HepG2 (cell line): ENCODE measurements at regions not wholly inside any gene's neighbourhood (a gene's known extent, or its start where the extent isn't known, plus 50 kb on each side); places are given as distances from the start of the nearest gene placed in this dataset.

Source experiments
- ATAC-seq: fragments of 200-7000 bp; cut with Tn5 transposase; 3 replicates; pipeline ENCODE4 v1.9.1; 2020; ENCODE audit warnings: mild to moderate bottlenecking, moderate library complexity
- BruUV-seq: library from RNA; stranded (reverse); fragments of 400-500 nt; replicated peaks from 2 replicates; lab custom pipeline; 2021; lab: Mats Ljungman, UMichigan
- CTCF ChIA-PET: fragments of 300-600 bp; formaldehyde crosslinking; extraction: SDS; loops from one replicate; lab custom pipeline; 2021; ENCODE audit warnings: low total read pairs, inconsistent platforms, low intra/inter-chr PET ratio; lab: Yijun Ruan, JAX
- POLR2A ChIA-PET: fragments of 350-600 bp; sonication (Branson Sonifier 250); formaldehyde crosslinking; loops from one replicate; lab custom pipeline; 2020; ENCODE audit warnings: antibody characterized with exemption, inconsistent platforms; lab: Yijun Ruan, JAX
- DNase-seq: peaks from one replicate; pipeline ENCODE4 v3.0.0-alpha.2; 2015; ENCODE audit warnings: low spot score
- FAIRE-seq: peaks from 3 replicates; lab custom pipeline; 2011; peaks lifted over from hg19 to GRCh38; lab: Jason Lieb, UNC
- H2AFZ ChIP-seq: one replicate; pipeline ENCODE4 v1.6.1; 2011; ENCODE audit warnings: low read length, inconsistent platforms
- H3K27ac ChIP-seq: fragments of 300-600 bp; 3 replicates; pipeline ENCODE4 v1.8.0; 2011; ENCODE audit warnings: mixed run types, mild to moderate bottlenecking, mixed read lengths, low read length, inconsistent platforms; ENCODE audit not compliant: insufficient read depth; ENCODE audit errors: extremely low read length
- H3K27me3 ChIP-seq, 2 experiments: fragments of 200-600 bp in 1 of 2; 2 replicates in 1 of 2; 3 replicates in 1 of 2; pipeline versions ENCODE4 v1.6.0 to v1.8.0; 2011; ENCODE audit warnings: low read length in 2 of 2, mild to moderate bottlenecking in 2 of 2, moderate library complexity in 2 of 2, inconsistent platforms in 1 of 2; ENCODE audit not compliant: insufficient read depth in 2 of 2, control insufficient read depth in 1 of 2
- H3K36me3 ChIP-seq, 2 experiments: fragments of 200-600 bp in 1 of 2; replicated peaks in 1 of 2; 2 replicates in 1 of 2; 3 replicates in 1 of 2; pipeline versions ENCODE4 v1.5.1 to v1.8.0; 2011; ENCODE audit warnings: low read length in 2 of 2, inconsistent platforms in 1 of 2; ENCODE audit not compliant: insufficient read depth in 2 of 2, control insufficient read depth in 1 of 2
- H3K4me1 ChIP-seq: 2 replicates; pipeline ENCODE4 v1.5.1; 2012; ENCODE audit warnings: low read length, inconsistent platforms; ENCODE audit not compliant: insufficient read depth
- H3K4me2 ChIP-seq: 2 replicates; pipeline ENCODE4 v1.6.0; 2011; ENCODE audit warnings: low read depth, low read length, inconsistent platforms
- H3K4me3 ChIP-seq, 3 experiments: fragments of 200-600 bp in 1 of 3; sonication (generic), shearing (Covaris generic) in 1 of 3; replicated peaks in 1 of 3; 2 replicates each; pipeline ENCODE4 v1.5.1; 2011 to 2016; ENCODE audit warnings: low read length in 3 of 3, inconsistent platforms in 2 of 3, low read depth in 2 of 3, mild to moderate bottlenecking in 2 of 3, control low read depth in 1 of 3, mixed read lengths in 1 of 3; ENCODE audit not compliant: insufficient read depth in 1 of 3
- H3K79me2 ChIP-seq: one replicate; pipeline ENCODE4 v1.6.1; 2011; ENCODE audit warnings: low read length, inconsistent platforms; ENCODE audit not compliant: insufficient read depth
- H3K9ac ChIP-seq: 2 replicates; pipeline ENCODE4 v1.6.0; 2011; ENCODE audit warnings: mild to moderate bottlenecking, low read depth, low read length, inconsistent platforms; ENCODE audit not compliant: insufficient read depth
- H3K9me3 ChIP-seq: 2 replicates; pipeline ENCODE4 v1.5.1; 2012; ENCODE audit warnings: mild to moderate bottlenecking, low read length
- H4K20me1 ChIP-seq: 2 replicates; pipeline ENCODE4 v1.6.0; 2011; ENCODE audit warnings: inconsistent platforms, mild to moderate bottlenecking, low read length, moderate library complexity; ENCODE audit not compliant: insufficient read depth
- CEBPB ChIP-seq: IDR thresholded peaks from 2 replicates; pipeline ENCODE4 v1.6.1; 2011; ENCODE audit warnings: low read depth, low read length, improper control_type of control experiment, borderline replicate concordance
- GPN1 ChIP-seq: sonication (generic); formaldehyde crosslinking; IDR thresholded peaks from 2 replicates; pipeline ENCODE4 v1.5.1; 2020; ENCODE audit warnings: missing genetic modification reagents, borderline replicate concordance
- KLF15 ChIP-seq: sonication (generic); formaldehyde crosslinking; IDR thresholded peaks from 2 replicates; pipeline ENCODE4 v1.8.1; 2023; ENCODE audit warnings: borderline replicate concordance, mild to moderate bottlenecking, inconsistent platforms, missing genetic modification reagents, mixed read lengths
- POLR2AphosphoS2 ChIP-seq: IDR thresholded peaks from 2 replicates; pipeline ENCODE4 v1.6.1; 2011; ENCODE audit warnings: low read depth, low read length, improper control_type of control experiment
- PREB ChIP-seq: sonication (generic); formaldehyde crosslinking; IDR thresholded peaks from 2 replicates; pipeline ENCODE4 v1.4.0; 2020; ENCODE audit warnings: missing genetic modification reagents
- SIX1 ChIP-seq: sonication (generic); formaldehyde crosslinking; IDR thresholded peaks from 2 replicates; pipeline ENCODE4 v1.4.0; 2020; ENCODE audit warnings: missing genetic modification reagents, borderline replicate concordance
- TAF1 ChIP-seq: sonication (generic); formaldehyde crosslinking; IDR thresholded peaks from 2 replicates; pipeline ENCODE4 v1.4.0; 2020; ENCODE audit warnings: missing genetic modification reagents
- ZNF30 ChIP-seq: sonication (generic); formaldehyde crosslinking; IDR thresholded peaks from 2 replicates; pipeline ENCODE4 v1.5.0; 2020; ENCODE audit warnings: mild to moderate bottlenecking, missing genetic modification reagents
- ZNF317 ChIP-seq: sonication (generic); formaldehyde crosslinking; IDR thresholded peaks from 2 replicates; pipeline ENCODE4 v1.5.0; 2020; ENCODE audit warnings: mild to moderate bottlenecking, missing genetic modification reagents
- ZNF335 ChIP-seq: sonication (generic); formaldehyde crosslinking; IDR thresholded peaks from 2 replicates; pipeline ENCODE4 v1.4.0; 2020; ENCODE audit warnings: missing genetic modification reagents
- ZNF547 ChIP-seq: sonication (generic); formaldehyde crosslinking; IDR thresholded peaks from 2 replicates; pipeline ENCODE4 v1.5.1; 2020; ENCODE audit warnings: mild to moderate bottlenecking, missing genetic modification reagents
- ZNF550 ChIP-seq: sonication (generic); formaldehyde crosslinking; IDR thresholded peaks from 2 replicates; pipeline ENCODE4 v1.4.0; 2020; ENCODE audit warnings: mild to moderate bottlenecking, missing genetic modification reagents, borderline replicate concordance
- ZNF558 ChIP-seq: sonication (generic); formaldehyde crosslinking; IDR thresholded peaks from 2 replicates; pipeline ENCODE4 v1.9.0; 2022; ENCODE audit warnings: mild to moderate bottlenecking, missing genetic modification reagents, borderline replicate concordance
- ZNF563 ChIP-seq: sonication (generic); formaldehyde crosslinking; IDR thresholded peaks from 2 replicates; pipeline ENCODE4 v1.8.0; 2022; ENCODE audit warnings: mild to moderate bottlenecking, moderate library complexity, missing genetic modification reagents
- ZNF781 ChIP-seq: sonication (generic); formaldehyde crosslinking; IDR thresholded peaks from 2 replicates; pipeline ENCODE4 v1.5.1; 2020; ENCODE audit warnings: borderline replicate concordance, mild to moderate bottlenecking, missing genetic modification reagents; ENCODE audit errors: not compliant biosample characterization
- ZNF878 ChIP-seq: sonication (generic); formaldehyde crosslinking; IDR thresholded peaks from 2 replicates; pipeline ENCODE4 v1.8.1; 2023; ENCODE audit warnings: mild to moderate bottlenecking, missing genetic modification reagents, moderate library complexity
- ZSCAN29 ChIP-seq: sonication (generic); formaldehyde crosslinking; conservative IDR thresholded peaks from 2 replicates; pipeline ENCODE4 v1.4.0; 2020; ENCODE audit warnings: mild to moderate bottlenecking, missing genetic modification reagents
- WGBS: methylation state at CpG from one replicate; pipeline ENCODE4 v1.1.6; 2017; ENCODE audit warnings: low lambda C conversion rate; 5-methylcytosine and 5-hydroxymethylcytosine counted together
- in situ Hi-C: cut with HindIII; loops from 2 replicates; pipeline ENCODE4 v1.10.0; 2017; ENCODE audit warnings: low pct_unique_long_range_greater_than_20kb; ENCODE audit not compliant: extremely low pct_ligation_motif_present
- intact Hi-C: fragments of 100-400 bp; cut with micrococcal nuclease; formaldehyde crosslinking; loops from one replicate; pipeline ENCODE4 v1.10.0; 2022; ENCODE audit not compliant: unreplicated experiment

DNA sequence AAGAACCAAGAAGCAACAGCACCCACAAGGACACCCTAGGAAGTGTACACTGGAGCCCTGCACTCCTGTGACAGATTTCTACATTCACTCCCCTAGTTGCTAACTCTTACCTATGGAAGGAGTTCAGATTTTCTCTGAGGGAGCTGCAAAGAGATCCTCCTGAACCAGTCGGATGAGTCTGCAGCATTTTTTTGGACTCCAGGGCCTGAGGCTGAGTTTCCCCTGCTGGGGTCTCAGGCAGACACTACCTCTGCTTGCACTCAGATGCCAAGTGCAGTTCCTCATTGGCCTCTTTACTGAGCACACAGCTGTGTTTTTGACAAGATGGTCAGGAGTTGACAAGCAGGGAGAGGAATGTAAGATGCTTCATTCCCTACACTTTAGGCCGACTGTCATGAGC lies 153.2 kb upstream of the RBM19 start:
- FAIRE-seq (no peak), DNase-seq (no peak), ATAC-seq (no peak)
- Histone ChIP-seq H3K4me1 (0 out of 2 replicates have a peak, but pooled peaks cover 5% of the 10 kb centered on the region), H3K4me2 (no peak overlapping the region), H4K20me1 (no peaks in the 10 kb centered on the region), H3K4me3 (no peak overlapping the region), H3K36me3 (no peaks in the 10 kb centered on the region), H3K9ac (no peak overlapping the region), H2AFZ (no peak overlapping the region), H3K9me3 (peaks cover 10% of the 10 kb centered on the region; the same call in 1 of the 2 replicates), H3K27ac (no peak overlapping the region), H3K79me2 (no peaks in the 10 kb centered on the region), H3K27me3 (peaks cover 0 to 7% of the 10 kb centered on the region in 2 experiments; a peak in 2 of 5 replicates)
- no TSS peak for BruUV-seq
- ChIA-PET POLR2A (no interaction called here), CTCF (no interaction called here)
- TF ChIP-seq ZSCAN29 (CRISPR knock-in tag): no peak
- TF ChIP-seq SIX1 (CRISPR knock-in tag): no peak
- no peak for TF ChIP-seq ZNF547 (CRISPR knock-in tag)
- TF ChIP-seq ZNF878 (CRISPR knock-in tag): no peak
- no peak for TF ChIP-seq CEBPB
- TF ChIP-seq ZNF30 (CRISPR knock-in tag): no peak
- no peak for TF ChIP-seq ZNF317
- TF ChIP-seq POLR2AphosphoS2: no peak
- TF ChIP-seq ZNF335 (CRISPR knock-in tag): no peak
- no peak for TF ChIP-seq ZNF781 (CRISPR knock-in tag)
- TF ChIP-seq ZNF550 (CRISPR knock-in tag): no peak
- no peak for TF ChIP-seq ZNF558 (CRISPR knock-in tag)
- TF ChIP-seq KLF15: no peak
- no peak for TF ChIP-seq GPN1 (CRISPR knock-in tag)
- TF ChIP-seq TAF1 (CRISPR knock-in tag): no peak
- no peak for TF ChIP-seq ZNF563 (CRISPR knock-in tag)
- TF ChIP-seq PREB (CRISPR knock-in tag): no peak
- intact Hi-C loops: no loop called here
- in situ Hi-C loops: no loop called here
- 0% methylated on average over 1 of the region's 2 CpGs for WGBS
